IPS DF 19.7 (cell line): ENCODE measurements at regions not wholly inside any gene's neighbourhood (a gene's known extent, or its start where the extent isn't known, plus 50 kb on each side); places are given as distances from the start of the nearest gene placed in this dataset.

ENCODE experiments used
- DNase-seq: peaks from one replicate; pipeline ENCODE4 v3.0.0-alpha.2; 2013; ENCODE audit warnings: low read depth, low spot score

DNA sequence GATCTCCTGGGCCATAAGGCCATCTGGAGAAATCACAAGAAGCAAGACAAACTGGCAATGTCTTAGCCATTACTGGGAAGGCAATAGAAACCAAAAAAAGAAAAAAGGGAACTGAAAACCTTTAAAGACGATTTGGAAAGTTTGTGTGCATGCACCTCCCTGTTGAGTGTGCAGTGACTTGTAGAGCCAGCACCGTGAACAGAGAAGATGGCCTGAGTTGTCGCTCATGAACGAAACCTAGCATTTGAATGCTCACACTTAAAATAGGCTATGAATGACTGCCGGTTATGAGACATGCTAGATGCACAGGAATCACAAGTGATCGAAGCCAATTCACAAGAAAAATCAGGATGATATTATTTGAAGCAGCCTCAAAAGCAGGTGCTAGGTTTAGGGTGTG lies 151.3 kb upstream of the ADO start:
- DNase-seq, result no peak

GRCh38 chr10:62654966-62655336 lies 149.6 kb upstream of the ADO start:
- no peak for DNase-seq

- DNase-seq, result no peak
Measured at GRCh38 chr10:62655337-62655994, 149.1 kb upstream of the ADO start.

DNA sequence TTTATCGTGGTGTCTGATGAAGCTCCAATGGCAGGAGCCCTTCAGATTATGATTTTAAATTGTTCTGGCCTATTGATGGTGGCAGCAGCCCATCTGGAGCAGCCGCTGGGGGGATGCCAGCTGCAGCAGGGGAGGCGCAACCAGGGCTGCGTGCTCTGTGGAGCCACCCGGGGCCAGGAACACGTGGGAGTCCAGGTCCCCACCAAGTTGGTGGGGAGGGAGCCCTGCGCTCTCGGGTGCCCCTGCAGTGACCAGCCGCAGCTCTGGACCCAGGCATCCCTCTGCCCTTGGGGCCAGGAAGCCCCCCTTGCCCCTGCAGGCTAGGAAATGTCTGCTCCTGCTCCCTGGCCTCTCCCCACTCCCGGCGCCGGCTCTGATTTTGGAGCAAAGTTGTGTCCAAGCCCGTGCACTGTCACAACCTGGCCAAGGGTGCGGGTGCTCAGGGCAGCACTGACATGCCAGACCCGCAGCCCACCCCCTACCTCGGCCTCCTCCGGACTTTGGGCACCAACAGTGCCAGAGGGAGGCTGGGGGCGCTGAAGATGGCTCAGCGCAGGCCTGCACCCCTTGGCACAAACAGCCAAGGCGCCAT lies 147.2 kb upstream of the ADO start:
- no peak for DNase-seq

DNA sequence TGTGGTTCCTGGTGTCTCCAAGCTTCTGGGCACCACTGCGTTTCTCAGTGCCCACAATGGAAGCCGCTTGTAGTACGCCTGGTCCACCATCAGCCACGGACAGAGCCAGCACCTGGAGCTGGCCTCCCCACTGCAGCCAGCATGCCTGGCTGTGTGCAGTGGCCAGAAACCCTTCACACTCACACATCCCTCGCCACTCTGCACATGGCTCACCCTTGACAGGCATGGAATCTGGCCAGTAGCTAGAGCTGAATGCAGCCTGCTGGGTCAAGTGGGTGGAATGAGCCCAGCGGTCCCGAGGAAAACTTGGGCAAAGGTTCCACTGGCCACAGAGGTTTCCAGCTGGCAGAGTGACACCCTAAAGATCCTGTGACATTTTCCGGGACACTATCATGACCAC lies 146.0 kb upstream of the ADO start:
- DNase-seq, result no peak

DNA sequence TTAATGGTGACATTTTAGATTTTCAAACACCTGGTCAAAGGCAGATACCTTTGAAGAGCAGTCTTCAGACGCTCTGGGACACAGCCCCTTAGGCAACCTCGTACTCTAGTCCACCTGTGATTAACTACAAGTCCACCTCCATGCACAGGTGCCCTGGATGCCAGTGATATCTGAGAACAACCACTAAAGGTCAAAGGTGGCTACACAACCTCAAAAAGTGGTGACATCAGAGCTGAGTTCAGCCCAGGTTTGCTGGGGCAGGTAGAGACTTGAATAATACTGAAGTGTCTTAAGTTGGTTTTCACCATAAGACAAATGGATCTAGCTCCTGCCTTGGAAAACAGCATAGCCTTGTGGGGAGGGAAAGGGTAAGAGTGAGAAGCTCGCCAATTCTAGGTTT lies 143.4 kb upstream of the ADO start:
- DNase-seq, result no peak

- peak; percentile 23 for DNase-seq
Measured at GRCh38 chr10:62662486-62662885, 142.0 kb upstream of the ADO start.

- DNase-seq, result no peak
Measured at GRCh38 chr10:62665771-62666170, 138.7 kb upstream of the ADO start.

DNA sequence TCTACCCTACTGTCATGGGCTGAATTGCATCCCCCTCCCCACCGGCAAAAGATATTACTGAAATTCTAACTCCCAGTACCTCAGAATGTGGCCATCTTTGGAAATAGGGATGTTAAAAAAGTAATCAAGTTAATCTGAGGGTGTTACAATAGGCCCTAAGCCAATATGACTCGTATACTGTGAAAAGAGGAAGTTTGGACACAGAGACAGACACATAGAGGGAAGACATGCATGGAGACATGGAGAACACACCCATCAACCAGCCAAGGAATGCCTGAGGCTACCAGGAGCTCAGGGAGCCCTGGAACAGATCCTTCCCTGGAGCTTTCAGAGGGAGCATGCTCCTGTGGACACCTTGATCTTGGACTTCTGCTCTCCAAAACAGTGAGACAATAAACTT lies 138.2 kb upstream of the ADO start:
- no peak for DNase-seq

DNA sequence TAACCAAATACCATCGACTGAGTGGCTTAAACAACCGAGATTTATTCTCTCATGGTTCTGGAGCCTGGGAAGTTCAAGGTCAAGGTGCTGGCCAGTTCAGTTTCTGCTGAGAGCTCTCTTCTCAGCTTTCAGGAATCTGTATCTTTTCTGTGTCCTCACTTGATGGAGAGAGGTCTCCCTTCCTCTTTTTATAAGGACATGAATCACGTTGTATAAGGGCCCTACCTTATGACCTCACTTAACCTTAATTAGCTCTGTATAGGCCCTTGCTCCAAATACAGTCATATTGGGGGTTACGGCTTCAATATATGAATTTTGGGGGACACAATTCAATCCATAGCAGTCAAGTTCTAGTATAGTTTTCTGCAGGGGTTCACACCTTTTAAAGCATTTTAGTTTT lies 135.2 kb upstream of the ADO start:
- no peak for DNase-seq

DNA sequence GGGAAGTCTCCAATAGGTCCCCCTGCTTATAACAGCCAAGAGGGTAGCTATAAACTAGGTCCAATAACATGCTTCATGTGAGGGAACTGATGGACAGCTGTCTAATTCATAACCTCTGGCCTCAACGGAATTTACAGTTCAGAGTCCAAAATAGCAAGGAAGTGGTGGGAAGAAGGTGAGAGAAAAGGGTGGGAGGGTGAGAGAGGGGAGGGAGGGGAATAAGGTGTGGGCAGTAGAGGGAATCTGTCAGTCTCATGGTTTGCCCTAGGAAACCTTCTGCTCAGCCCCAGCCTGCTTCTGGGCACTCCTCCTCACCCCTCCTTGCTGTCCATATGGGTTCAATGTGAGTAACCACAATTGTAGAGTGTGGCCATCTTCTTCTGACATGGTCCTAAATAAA lies 133.4 kb upstream of the ADO start:
- DNase-seq, result no peak

DNA sequence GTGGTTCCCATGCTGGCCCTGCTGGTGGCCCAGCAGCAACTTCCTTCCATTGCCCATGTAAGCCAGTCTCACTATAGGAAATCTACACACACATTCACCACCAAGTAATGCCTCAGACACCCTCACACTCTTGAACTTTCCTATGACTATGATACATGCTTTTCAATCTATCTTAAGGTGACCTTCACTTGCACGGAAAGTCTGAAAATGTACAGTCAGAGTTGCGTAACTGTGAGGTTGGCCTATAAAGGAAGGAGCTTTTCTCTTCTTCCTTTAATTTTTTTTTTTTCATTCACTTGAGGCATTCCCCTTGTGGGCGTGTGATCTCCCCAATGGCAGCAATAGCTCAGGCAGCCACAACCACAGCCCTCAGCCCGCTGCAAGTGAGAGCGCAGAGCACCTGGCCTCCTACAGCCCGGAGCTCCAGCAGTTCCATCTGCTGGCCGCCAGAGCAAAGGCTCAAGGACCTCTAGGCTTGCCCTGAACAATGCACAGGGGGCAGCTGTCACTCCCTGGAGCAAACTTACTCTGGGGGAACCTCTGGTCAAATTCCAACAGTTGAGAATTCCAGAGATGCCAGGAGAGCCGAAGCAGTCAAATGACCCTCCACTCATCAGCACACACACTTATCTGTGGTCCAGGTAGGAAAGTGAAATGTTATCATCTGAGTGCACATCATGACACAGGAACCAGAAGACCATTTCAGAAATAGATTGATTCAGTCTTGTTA lies 123.1 kb upstream of the ADO start:
- no peak for DNase-seq

GRCh38 chr10:62684911-62685310 lies 119.6 kb upstream of the ADO start:
- DNase-seq, result no peak

DNA sequence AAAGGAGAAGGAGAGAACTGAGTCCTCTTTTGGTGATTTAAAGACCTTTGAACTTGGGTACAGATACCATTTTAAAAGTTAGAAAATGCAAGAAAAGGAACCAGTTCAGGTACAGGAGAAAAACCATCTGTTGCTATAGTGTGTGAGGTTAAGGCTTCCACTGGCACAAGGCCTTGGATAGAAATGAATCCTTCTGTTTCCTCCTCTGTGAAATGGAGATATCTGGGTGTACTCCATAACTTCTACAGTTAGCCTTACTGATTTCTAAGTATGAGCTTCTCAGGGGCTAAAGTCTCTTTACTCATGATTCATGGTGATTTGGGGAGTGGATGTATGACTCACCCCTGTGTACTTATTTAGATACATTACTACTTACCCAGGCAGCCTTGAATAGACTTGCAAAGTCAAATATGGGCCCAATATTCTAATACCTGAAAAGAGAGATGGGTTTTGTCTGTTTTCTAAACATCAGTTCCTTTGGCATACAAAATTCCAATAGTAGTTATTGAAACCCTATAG lies 117.2 kb upstream of the ADO start:
- DNase-seq, result no peak

DNA sequence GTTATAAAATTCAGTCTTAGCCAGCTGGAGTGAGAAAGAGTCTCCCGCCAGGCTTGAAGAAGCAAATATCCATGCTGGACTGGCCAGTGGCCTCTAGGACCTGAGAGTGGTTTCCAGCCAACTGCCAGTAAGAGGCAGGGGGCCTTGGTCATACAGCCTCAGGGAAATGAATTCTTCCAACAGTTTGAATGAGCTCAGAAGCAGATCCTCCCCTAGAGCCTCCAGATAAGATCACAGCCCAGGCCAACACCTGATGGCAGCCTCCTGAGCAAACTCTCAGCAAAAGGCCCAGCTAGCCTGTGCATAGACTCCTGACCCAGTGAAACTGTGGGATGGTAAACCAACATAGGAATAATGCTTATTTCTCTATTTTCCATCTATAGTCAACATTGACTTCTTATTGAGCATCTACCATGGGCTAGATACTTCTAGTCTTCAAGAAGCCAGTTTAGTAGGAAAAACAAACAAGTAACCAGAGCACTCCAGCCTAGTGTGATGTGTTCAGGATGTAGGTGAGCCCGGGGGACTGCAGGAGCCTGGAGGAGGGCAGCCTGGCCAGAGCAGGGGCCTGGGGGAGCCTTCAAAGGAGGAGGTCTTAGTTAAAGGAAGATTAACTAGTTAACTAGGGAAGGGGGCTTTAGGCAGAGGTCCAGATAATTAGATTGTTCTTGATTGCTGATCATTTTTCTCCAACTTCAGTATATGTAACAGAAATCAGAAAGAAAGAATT lies 115.4 kb upstream of the ADO start:
- no peak for DNase-seq

DNA sequence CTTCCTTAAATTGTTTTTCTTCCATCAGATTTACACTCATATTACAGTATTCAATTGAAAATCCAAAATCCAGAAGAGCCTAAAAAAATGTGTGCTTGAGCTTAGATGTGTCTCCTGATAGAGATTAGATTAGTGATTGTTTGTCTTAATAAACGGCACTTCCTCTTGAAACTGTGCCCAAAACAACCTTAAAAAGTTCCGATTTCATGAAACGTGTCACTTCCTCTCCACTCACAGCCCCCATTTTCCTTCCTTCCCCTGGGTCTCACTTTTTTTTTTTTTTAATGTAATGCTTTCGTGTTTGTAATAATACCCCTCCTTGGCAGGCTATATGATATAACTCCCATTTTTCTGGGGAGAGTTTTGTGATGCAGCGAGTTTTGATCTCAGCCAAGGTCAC lies 114.8 kb upstream of the ADO start:
- DNase-seq, result no peak

GRCh38 chr10:62690703-62691102 lies 113.8 kb upstream of the ADO start:
- peak; percentile 35 for DNase-seq

DNA sequence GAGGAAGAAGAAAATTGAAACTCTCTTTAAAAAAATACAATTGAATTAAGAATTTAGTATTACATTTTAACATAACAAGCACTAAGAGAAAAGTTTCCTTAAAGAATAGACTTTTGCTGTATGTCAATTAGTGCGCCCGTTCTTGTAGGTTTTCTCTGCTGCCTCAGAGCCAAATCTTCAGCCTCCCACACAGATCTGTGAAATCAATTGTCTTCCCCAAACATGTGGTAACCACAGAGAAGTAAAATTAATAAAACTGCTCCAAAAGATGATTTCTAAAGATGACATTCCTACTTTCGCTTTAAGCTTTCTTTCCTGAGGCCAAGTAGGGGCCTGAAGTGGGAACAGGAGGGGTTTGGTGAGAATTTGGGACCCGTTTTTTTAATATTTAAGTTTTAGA lies 113.2 kb upstream of the ADO start:
- no peak for DNase-seq

DNA sequence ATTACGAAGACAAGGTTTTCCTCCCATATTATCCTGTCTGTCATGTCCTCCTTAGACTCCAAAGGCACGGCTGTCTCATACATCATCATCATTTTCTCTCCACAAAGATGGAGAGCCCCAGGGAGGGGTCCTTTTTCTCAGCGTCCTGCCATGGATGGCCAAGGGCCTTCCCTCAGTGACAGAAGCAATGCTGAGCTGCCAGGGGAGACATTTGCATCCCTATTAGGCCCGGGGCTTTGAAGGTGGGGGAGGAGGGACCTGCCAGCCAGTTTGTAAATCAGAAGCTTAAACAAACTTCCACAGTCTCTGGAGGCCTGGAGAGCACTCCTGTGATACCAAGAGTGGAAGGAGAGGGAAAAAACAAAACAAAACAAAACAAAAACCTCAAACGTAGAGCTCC lies 112.4 kb upstream of the ADO start:
- DNase-seq, result no peak

DNA sequence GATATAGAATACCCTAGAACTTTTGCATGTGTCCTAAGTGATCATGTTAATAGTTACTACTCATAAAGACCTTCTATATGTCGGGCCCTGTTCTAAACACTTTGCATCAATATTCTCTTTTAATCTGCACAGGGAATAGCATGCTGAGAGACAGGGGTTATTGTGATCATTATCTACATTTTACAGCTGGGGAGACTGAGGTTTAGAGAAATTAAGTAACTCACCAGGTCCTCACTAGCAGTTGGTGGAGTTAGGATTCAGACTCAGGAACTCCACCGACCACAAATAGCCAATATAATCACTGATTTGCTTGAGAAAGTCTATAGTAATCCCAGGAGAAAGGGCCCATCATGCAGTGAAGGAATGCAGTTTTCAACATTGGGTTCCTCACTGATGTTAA lies 111.2 kb upstream of the ADO start:
- DNase-seq, result no peak

GRCh38 chr10:62694537-62695126 lies 109.9 kb upstream of the ADO start:
- no peak for DNase-seq

GRCh38 chr10:62696798-62697197 lies 107.7 kb upstream of the ADO start:
- DNase-seq, result no peak
